ENCODE measurements at regions not wholly inside any gene's neighbourhood (a gene's known extent, or its start where the extent isn't known, plus 50 kb on each side); places are given as distances from the start of the nearest gene placed in this dataset.

- in situ Hi-C loops (cut with HindIII; ENCODE audit: low sequenced_read_pairs), result no loop called here
Observed at GRCh38 chr6:8914700-8915099, 479.4 kb upstream of the SLC35B3 start.

GRCh38 chr6:8908638-8909037 lies 473.3 kb upstream of the SLC35B3 start:
- DNase-seq (ENCODE audit: low read depth), result no peak
- in situ Hi-C loops (cut with HindIII; ENCODE audit: low sequenced_read_pairs), result no loop called here
- TF ChIP-seq CTCF (IDR thresholded peaks at IDR 0.05; ENCODE audit: low read depth, low read length, missing control alignments), result no peak
- H3K4me3 ChIP-seq (ENCODE audit: low read depth, low read length), result no peak overlapping the region

More at GRCh38 chr6:8914700-8915099, 479.4 kb upstream of the SLC35B3 start:
- no peak overlapping the region for H3K4me3 ChIP-seq (ENCODE audit: low read depth, low read length)
- no peak for TF ChIP-seq CTCF (IDR thresholded peaks at IDR 0.05; ENCODE audit: low read depth, low read length, missing control alignments)
- DNase-seq (ENCODE audit: low read depth), result no peak

- TF ChIP-seq CTCF (IDR thresholded peaks at IDR 0.05; ENCODE audit: low read depth, low read length, missing control alignments), result no peak
- H3K4me3 ChIP-seq (ENCODE audit: low read depth, low read length), result no peak overlapping the region
- no peak for DNase-seq (ENCODE audit: low read depth)
- in situ Hi-C loops (cut with HindIII; ENCODE audit: low sequenced_read_pairs), result no loop called here
Observed at GRCh38 chr6:8906699-8907098, 471.4 kb upstream of the SLC35B3 start.

- no peak for TF ChIP-seq CTCF (IDR thresholded peaks at IDR 0.05; ENCODE audit: low read depth, low read length, missing control alignments)
- in situ Hi-C loops (cut with HindIII; ENCODE audit: low sequenced_read_pairs), result no loop called here
- no peak for DNase-seq (ENCODE audit: low read depth)
- no peak overlapping the region for H3K4me3 ChIP-seq (ENCODE audit: low read depth, low read length)
Observed at GRCh38 chr6:8905757-8906156, 470.4 kb upstream of the SLC35B3 start.

GRCh38 chr6:8904754-8905153 lies 469.4 kb upstream of the SLC35B3 start:
- DNase-seq (ENCODE audit: low read depth), result no peak
- no peak overlapping the region for H3K4me3 ChIP-seq (ENCODE audit: low read depth, low read length)
- in situ Hi-C loops (cut with HindIII; ENCODE audit: low sequenced_read_pairs), result no loop called here
- TF ChIP-seq CTCF (IDR thresholded peaks at IDR 0.05; ENCODE audit: low read depth, low read length, missing control alignments), result no peak

- DNase-seq (ENCODE audit: low read depth), result no peak
- no peak for TF ChIP-seq CTCF (IDR thresholded peaks at IDR 0.05; ENCODE audit: low read depth, low read length, missing control alignments)
- no peak overlapping the region for H3K4me3 ChIP-seq (ENCODE audit: low read depth, low read length)
- in situ Hi-C loops (cut with HindIII; ENCODE audit: low sequenced_read_pairs), result no loop called here
Observed at GRCh38 chr6:8900056-8900455, 464.7 kb upstream of the SLC35B3 start.

GRCh38 chr6:8889514-8889913 lies 454.2 kb upstream of the SLC35B3 start:
- no peak for DNase-seq (ENCODE audit: low read depth)
- in situ Hi-C loops (cut with HindIII; ENCODE audit: low sequenced_read_pairs), result no loop called here
- no peak overlapping the region for H3K4me3 ChIP-seq (ENCODE audit: low read depth, low read length)
- TF ChIP-seq CTCF (IDR thresholded peaks at IDR 0.05; ENCODE audit: low read depth, low read length, missing control alignments), result no peak
